DMS 273 (cell line): ENCODE measurements at regions not wholly inside any gene's neighbourhood (a gene's known extent, or its start where the extent isn't known, plus 50 kb on each side); places are given as distances from the start of the nearest gene placed in this dataset.
"Not testable (repeated sequence)": the region's sequence is repeated elsewhere in the genome, so short reads cannot be mapped to it uniquely, and the experiment has no call there.

Source experiments
- DNase-seq: peaks from one replicate; lab custom pipeline; 2025; ENCODE audit not compliant: unreplicated experiment; lab: John Stamatoyannopoulos, UW

GRCh38 chr13:109288151-109288709 lies 498.2 kb downstream of the IRS2 start:
- DNase-seq, result no peak

- no peak for DNase-seq
Observed at GRCh38 chr13:109287553-109287952, 498.8 kb downstream of the IRS2 start.

GRCh38 chr13:109285586-109285985 lies 500.8 kb downstream of the IRS2 start:
- no peak for DNase-seq

- no peak for DNase-seq
Observed at GRCh38 chr13:109281903-109282635, 504.3 kb downstream of the IRS2 start.

- no peak for DNase-seq
Observed at GRCh38 chr13:109281017-109281902, 505.1 kb downstream of the IRS2 start.

- no peak for DNase-seq
Observed at GRCh38 chr13:109276261-109276660, 510.1 kb downstream of the IRS2 start.

GRCh38 chr13:109275852-109276251 lies 510.5 kb downstream of the IRS2 start:
- DNase-seq, result peak; percentile 31

GRCh38 chr13:109275139-109275745 lies 511.1 kb downstream of the IRS2 start:
- DNase-seq, result no peak

- DNase-seq, result no peak
Observed at GRCh38 chr13:109274188-109274821, 512.1 kb downstream of the IRS2 start.

GRCh38 chr13:109273326-109273751 lies 513.0 kb downstream of the IRS2 start:
- DNase-seq, result no peak

GRCh38 chr13:109272595-109273325 lies 513.6 kb downstream of the IRS2 start:
- DNase-seq, result no peak

GRCh38 chr13:109271555-109272541 lies 514.5 kb downstream of the IRS2 start:
- no peak for DNase-seq

- DNase-seq, result no peak
Observed at GRCh38 chr13:109271061-109271460, 515.3 kb downstream of the IRS2 start.

- DNase-seq, result not testable (repeated sequence)
Observed at GRCh38 chr13:109269381-109269780, 517.0 kb downstream of the IRS2 start.

GRCh38 chr13:109268492-109268891 lies 517.9 kb downstream of the IRS2 start:
- DNase-seq, result not testable (repeated sequence)

GRCh38 chr13:109267400-109267799 lies 519.0 kb downstream of the IRS2 start:
- DNase-seq, result not testable (repeated sequence)

GRCh38 chr13:109265438-109265742 lies 521.0 kb downstream of the IRS2 start:
- DNase-seq, result not testable (repeated sequence)

- not testable (repeated sequence) for DNase-seq
Observed at GRCh38 chr13:109264603-109265437, 521.6 kb downstream of the IRS2 start.
